Activated CD8-positive, alpha-beta memory T cell treated with anti-CD3 and anti-CD28 coated beads for 36 hours (primary cell): ENCODE measurements at regions not wholly inside any gene's neighbourhood (a gene's known extent, or its start where the extent isn't known, plus 50 kb on each side); places are given as distances from the start of the nearest gene placed in this dataset.

Experiments
- CTCF ChIA-PET: fragments of 350-600 bp; sonication (Branson Sonifier 250); formaldehyde crosslinking; loops from one replicate; lab custom pipeline; 2021; ENCODE audit warnings: antibody characterized with exemption; lab: Charles Lee
- POLR2A ChIA-PET: fragments of 350-600 bp; sonication (Branson Sonifier 250); formaldehyde crosslinking; loops from one replicate; lab custom pipeline; 2021; ENCODE audit warnings: antibody characterized with exemption; lab: Charles Lee

- POLR2A ChIA-PET = no interaction called here
- CTCF ChIA-PET = no interaction called here
Observed at GRCh38 chr10:71127104-71127503, 85.3 kb upstream of the UNC5B start.

- ChIA-PET CTCF (no interaction called here), POLR2A (no interaction called here)
Observed at GRCh38 chr10:71127773-71128172, 84.6 kb upstream of the UNC5B start.

- CTCF ChIA-PET = no interaction called here
Observed at GRCh38 chr10:71128311-71128980, 83.9 kb upstream of the UNC5B start.

GRCh38 chr10:71131096-71131495, 81.3 kb upstream of the UNC5B start:
- ChIA-PET CTCF (no interaction called here), POLR2A (no interaction called here)

More at GRCh38 chr10:71128311-71128980, 83.9 kb upstream of the UNC5B start:
- POLR2A ChIA-PET = no interaction called here

- CTCF ChIA-PET = interaction anchor here (0.8 kb wide), 1 partner anchor 19 kb away, joined by 3 read pairs; no protein-coding TSS in a partner anchor
Observed at GRCh38 chr10:71131508-71132088, 80.8 kb upstream of the UNC5B start.

GRCh38 chr10:71132321-71132810, 80.0 kb upstream of the UNC5B start:
- POLR2A ChIA-PET = no interaction called here
- CTCF ChIA-PET = interaction anchor here (0.8 kb wide), 1 partner anchor 20 kb away, joined by 3 read pairs; no protein-coding TSS in a partner anchor

More at GRCh38 chr10:71131508-71132088, 80.8 kb upstream of the UNC5B start:
- POLR2A ChIA-PET = no interaction called here

GRCh38 chr10:71133710-71134686, 78.4 kb upstream of the UNC5B start:
- CTCF ChIA-PET = interaction anchor here (0.5 kb wide), 1 partner anchor 805 kb away, joined by 3 read pairs; no protein-coding TSS in a partner anchor
- POLR2A ChIA-PET = no interaction called here

- POLR2A ChIA-PET = no interaction called here
- CTCF ChIA-PET = interaction anchor here (0.5 kb wide), 1 partner anchor 806 kb away, joined by 3 read pairs; no protein-coding TSS in a partner anchor
Observed at GRCh38 chr10:71134732-71135211, 77.6 kb upstream of the UNC5B start.

- ChIA-PET CTCF (no interaction called here), POLR2A (no interaction called here)
Observed at GRCh38 chr10:71135236-71135635, 77.1 kb upstream of the UNC5B start.

- CTCF ChIA-PET = no interaction called here
Observed at GRCh38 chr10:71136036-71136721, 76.2 kb upstream of the UNC5B start.

GRCh38 chr10:71137701-71138100, 74.7 kb upstream of the UNC5B start:
- POLR2A ChIA-PET = no interaction called here
- CTCF ChIA-PET = no interaction called here

More at GRCh38 chr10:71136036-71136721, 76.2 kb upstream of the UNC5B start:
- POLR2A ChIA-PET = no interaction called here

GRCh38 chr10:71138166-71138830, 74.1 kb upstream of the UNC5B start:
- ChIA-PET POLR2A (no interaction called here), CTCF (no interaction called here)

- CTCF ChIA-PET = no interaction called here
- POLR2A ChIA-PET = no interaction called here
Observed at GRCh38 chr10:71141528-71141927, 70.8 kb upstream of the UNC5B start.

GRCh38 chr10:71143170-71143569, 69.2 kb upstream of the UNC5B start:
- POLR2A ChIA-PET = no interaction called here
- CTCF ChIA-PET = no interaction called here

- ChIA-PET CTCF (no interaction called here), POLR2A (no interaction called here)
Observed at GRCh38 chr10:71143610-71144009, 68.8 kb upstream of the UNC5B start.

GRCh38 chr10:71144824-71145223, 67.5 kb upstream of the UNC5B start:
- ChIA-PET POLR2A (no interaction called here), CTCF (no interaction called here)

GRCh38 chr10:71145352-71145945, 66.9 kb upstream of the UNC5B start:
- CTCF ChIA-PET = no interaction called here
- POLR2A ChIA-PET = interaction anchor here (0.6 kb wide), 1 partner anchor 38 kb away, joined by 3 read pairs; no protein-coding TSS in a partner anchor

GRCh38 chr10:71150796-71151195, 61.6 kb upstream of the UNC5B start:
- CTCF ChIA-PET = no interaction called here
- POLR2A ChIA-PET = no interaction called here
